G401 (cell line): ENCODE measurements at regions not wholly inside any gene's neighbourhood (a gene's known extent, or its start where the extent isn't known, plus 50 kb on each side); places are given as distances from the start of the nearest gene placed in this dataset.
"Not testable (repeated sequence)": the region's sequence is repeated elsewhere in the genome, so short reads cannot be mapped to it uniquely, and the experiment has no call there.

Experiments used
- DNase-seq: peaks from one replicate; pipeline ENCODE4 v3.0.0-alpha.2; 2015; ENCODE audit warnings: low spot score
- in situ Hi-C: cut with HindIII; loops from 2 replicates; pipeline ENCODE4 v1.10.0; 2016; ENCODE audit warnings: low sequenced_read_pairs, mixed read lengths

- in situ Hi-C loops, result no loop called here
- no peak for DNase-seq
Measured at GRCh38 chr10:114872519-114873087, 51.0 kb downstream of the FHIP2A start.

GRCh38 chr10:114874827-114875411 is 53.3 kb downstream of the FHIP2A start:
- no peak for DNase-seq
- in situ Hi-C loops, result no loop called here

DNA sequence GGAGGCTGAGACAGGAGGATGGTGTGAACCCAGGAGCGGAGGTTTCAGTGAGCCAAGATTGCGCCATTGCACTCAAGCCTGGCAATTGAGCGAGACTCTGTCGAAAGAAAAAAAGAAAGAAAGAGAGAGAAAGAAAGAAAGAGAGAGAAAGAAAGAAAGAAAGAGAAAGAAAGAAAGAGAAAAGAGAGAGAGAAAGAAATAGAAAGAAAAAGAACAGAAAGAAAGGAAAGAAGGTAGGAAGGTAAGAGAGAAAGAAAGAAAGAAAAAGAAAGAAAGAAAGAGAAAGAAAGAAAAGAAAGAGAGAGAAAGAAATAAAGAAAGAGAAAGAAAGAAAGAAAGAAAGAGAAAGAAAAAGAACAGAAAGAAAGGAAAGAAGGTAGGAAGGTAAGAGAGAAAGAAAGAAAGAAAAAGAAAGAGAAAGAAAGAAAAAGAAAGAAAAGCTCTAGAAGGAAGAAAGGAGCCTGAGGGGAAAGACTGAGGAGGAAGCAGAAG is 54.1 kb downstream of the FHIP2A start:
- DNase-seq, in situ Hi-C loops: not testable (repeated sequence)

GRCh38 chr10:114876169-114876568 is 54.6 kb downstream of the FHIP2A start:
- DNase-seq, result no peak
- in situ Hi-C loops, result no loop called here

- in situ Hi-C loops, result no loop called here
- peak; percentile 22 for DNase-seq
Measured at GRCh38 chr10:114876602-114877300, 55.2 kb downstream of the FHIP2A start.

- DNase-seq, result no peak
- in situ Hi-C loops, result no loop called here
Measured at GRCh38 chr10:114877301-114877644, 55.7 kb downstream of the FHIP2A start.

GRCh38 chr10:114879093-114879492 is 57.5 kb downstream of the FHIP2A start:
- in situ Hi-C loops, result no loop called here
- DNase-seq, result no peak

DNA sequence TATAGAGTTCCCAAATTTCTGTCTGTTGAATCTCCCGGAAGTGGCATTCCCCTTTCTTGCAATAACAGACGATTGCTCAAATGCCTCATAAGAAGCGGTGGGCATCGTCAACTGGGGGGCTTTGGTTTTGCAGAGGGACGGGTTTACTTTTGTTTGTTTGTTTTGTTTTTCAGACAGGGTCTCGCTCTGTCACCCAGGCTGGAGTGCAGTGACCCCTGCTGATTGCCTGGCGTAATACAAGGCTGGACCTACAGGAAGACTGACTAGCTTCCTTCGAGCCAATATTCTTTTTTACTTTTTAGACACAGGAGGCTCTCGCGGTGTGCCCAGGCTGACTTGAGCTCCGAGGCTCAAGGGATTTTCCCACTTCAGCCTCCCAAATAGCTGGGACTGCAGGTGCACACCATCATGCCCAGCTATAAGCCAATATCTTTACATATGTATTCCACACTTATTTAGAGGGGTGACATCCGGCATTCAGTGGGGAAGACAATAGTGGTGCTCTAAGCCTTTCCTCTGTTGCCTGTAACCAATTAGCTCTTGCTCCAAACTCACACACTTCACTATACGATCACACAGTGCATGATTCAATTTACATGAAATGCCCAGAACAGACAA is 58.1 kb downstream of the FHIP2A start:
- peak; percentile 7 for DNase-seq
- in situ Hi-C loops, result no loop called here

- DNase-seq, result no peak
- in situ Hi-C loops, result no loop called here
Measured at GRCh38 chr10:114881417-114881816, 56.6 kb upstream of the TRUB1 start.

DNA sequence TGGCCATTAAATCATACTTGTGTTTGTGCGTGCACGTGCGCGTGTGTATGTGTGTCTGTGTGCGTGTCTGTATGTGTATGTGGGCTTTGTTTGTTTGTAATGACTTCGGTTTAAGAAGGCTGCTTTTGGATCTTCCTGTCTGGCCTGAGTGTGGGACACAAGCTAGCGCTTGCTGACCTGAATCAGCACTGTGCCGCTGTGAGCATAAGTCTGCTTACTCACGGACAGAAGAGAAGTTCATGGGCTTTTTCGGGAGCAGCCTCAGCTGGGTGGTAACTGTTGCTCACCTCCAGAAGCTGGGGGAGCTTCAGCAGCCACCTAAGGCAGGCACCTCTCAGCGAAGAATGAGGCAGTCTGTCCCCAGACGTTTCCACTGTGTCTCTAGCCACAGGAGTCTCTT is 56.1 kb upstream of the TRUB1 start:
- in situ Hi-C loops, result no loop called here
- no peak for DNase-seq

GRCh38 chr10:114885443-114885842 is 52.6 kb upstream of the TRUB1 start:
- in situ Hi-C loops, result no loop called here
- DNase-seq, result no peak
